Neuronal stem cell (in vitro differentiated cells): ENCODE measurements at regions not wholly inside any gene's neighbourhood (a gene's known extent, or its start where the extent isn't known, plus 50 kb on each side); places are given as distances from the start of the nearest gene placed in this dataset.

Experiments used
- DNase-seq: peaks from one replicate; pipeline ENCODE4 v3.0.0-alpha.2; 2013; ENCODE audit warnings: low spot score
- H2AFZ ChIP-seq: one replicate; pipeline ENCODE4 v1.6.1; 2013; ENCODE audit warnings: mild to moderate bottlenecking, low read length, inconsistent platforms
- H2AK5ac ChIP-seq: 2 replicates; pipeline ENCODE4 v1.6.1; 2013; ENCODE audit warnings: low read depth, mild to moderate bottlenecking, inconsistent platforms, low read length, moderate library complexity, mixed read lengths
- H2BK120ac ChIP-seq: 2 replicates; pipeline ENCODE4 v1.6.1; 2013; ENCODE audit warnings: low read depth, mild to moderate bottlenecking, inconsistent platforms, low read length, moderate library complexity, mixed read lengths
- H2BK12ac ChIP-seq: one replicate; pipeline ENCODE4 v1.6.1; 2013; ENCODE audit warnings: low read length, inconsistent platforms
- H2BK15ac ChIP-seq: 2 replicates; pipeline ENCODE4 v1.6.1; 2013; ENCODE audit warnings: mild to moderate bottlenecking, low read length, inconsistent platforms, mixed read lengths
- H2BK5ac ChIP-seq: one replicate; pipeline ENCODE4 v1.6.1; 2013; ENCODE audit warnings: inconsistent platforms, mild to moderate bottlenecking, low read length, moderate library complexity
- H3K14ac ChIP-seq: one replicate; pipeline ENCODE4 v1.6.1; 2013; ENCODE audit warnings: low read length, inconsistent platforms
- H3K18ac ChIP-seq: 2 replicates; pipeline ENCODE4 v1.6.1; 2013; ENCODE audit warnings: low read length, inconsistent platforms
- H3K23ac ChIP-seq: 2 replicates; pipeline ENCODE4 v1.6.1; 2013; ENCODE audit warnings: low read depth, mild to moderate bottlenecking, mixed read lengths, low read length, inconsistent platforms; ENCODE audit not compliant: poor library complexity
- H3K27ac ChIP-seq: replicated peaks from 3 replicates; pipeline ENCODE4 v1.5.1; 2013; ENCODE audit warnings: low read length, inconsistent platforms
- H3K27me3 ChIP-seq, 3 experiments: 2 replicates each; pipeline ENCODE4 v1.6.1; 2013; ENCODE audit warnings: low read length in 3 of 3, mild to moderate bottlenecking in 2 of 3, inconsistent platforms in 1 of 3, low read depth in 1 of 3, mixed read lengths in 1 of 3, moderate library complexity in 1 of 3; ENCODE audit not compliant: control insufficient read depth in 3 of 3, insufficient read depth in 3 of 3
- H3K36me3 ChIP-seq, 2 donors: replicated peaks in 1 of 2; 2 replicates each; pipeline ENCODE4 v1.6.1; 2013; ENCODE audit warnings: low read length in 2 of 2; ENCODE audit not compliant: control insufficient read depth in 2 of 2, insufficient read depth in 2 of 2
- H3K4ac ChIP-seq: 2 replicates; pipeline ENCODE4 v1.6.1; 2013; ENCODE audit warnings: inconsistent platforms, mild to moderate bottlenecking, low read length, moderate library complexity
- H3K4me1 ChIP-seq, 2 donors: 1 replicate in 1 of 2; 2 replicates in 1 of 2; pipeline ENCODE4 v1.6.1; 2013; ENCODE audit warnings: low read length in 2 of 2, low read depth in 1 of 2; ENCODE audit not compliant: control insufficient read depth in 2 of 2, insufficient read depth in 1 of 2
- H3K4me2 ChIP-seq: one replicate; pipeline ENCODE4 v1.6.1; 2013; ENCODE audit warnings: mild to moderate bottlenecking, low read length, inconsistent platforms; ENCODE audit not compliant: insufficient read depth, poor library complexity, severe bottlenecking
- H3K4me3 ChIP-seq, 2 donors: 2 replicates each; pipeline ENCODE4 v1.5.1; 2013; ENCODE audit warnings: low read length in 2 of 2, mild to moderate bottlenecking in 2 of 2, inconsistent platforms in 1 of 2, moderate library complexity in 1 of 2
- H3K79me1 ChIP-seq: one replicate; pipeline ENCODE4 v1.6.1; 2013; ENCODE audit warnings: low read depth, mild to moderate bottlenecking, inconsistent platforms, low read length, moderate library complexity
- H3K9ac ChIP-seq: one replicate; pipeline ENCODE4 v1.6.1; 2013; ENCODE audit warnings: mild to moderate bottlenecking, low read depth, low read length, inconsistent platforms; ENCODE audit not compliant: poor library complexity
- H3K9me3 ChIP-seq, 2 donors: replicated peaks in 1 of 2; 2 replicates each; pipeline versions ENCODE3 to v1.6.1; 2013; ENCODE audit warnings: low read length in 2 of 2, mild to moderate bottlenecking in 2 of 2, inconsistent platforms in 1 of 2, low read depth in 1 of 2, mixed read lengths in 1 of 2, moderate library complexity in 1 of 2; ENCODE audit not compliant: control insufficient read depth in 2 of 2, insufficient read depth in 1 of 2
- H4K8ac ChIP-seq: one replicate; pipeline ENCODE4 v1.6.1; 2013; ENCODE audit warnings: low read depth, mild to moderate bottlenecking, inconsistent platforms, low read length, moderate library complexity
- H4K91ac ChIP-seq: one replicate; pipeline ENCODE4 v1.6.1; 2013; ENCODE audit warnings: low read length, low read depth, mild to moderate bottlenecking, inconsistent platforms; ENCODE audit not compliant: poor library complexity
- WGBS, 2 donors: extraction: QIAGEN DNeasy Blood & Tissue Kit; methylation state at CpG; one replicate each; pipeline ENCODE4 v1.1.7; 2013; ENCODE audit warnings: missing lambda C conversion rate in 2 of 2, mixed read lengths in 1 of 2; ENCODE audit not compliant: insufficient read length in 2 of 2, insufficient replicate concordance in 1 of 2; ENCODE audit errors: extremely low coverage in 2 of 2; 5-methylcytosine and 5-hydroxymethylcytosine counted together

DNA sequence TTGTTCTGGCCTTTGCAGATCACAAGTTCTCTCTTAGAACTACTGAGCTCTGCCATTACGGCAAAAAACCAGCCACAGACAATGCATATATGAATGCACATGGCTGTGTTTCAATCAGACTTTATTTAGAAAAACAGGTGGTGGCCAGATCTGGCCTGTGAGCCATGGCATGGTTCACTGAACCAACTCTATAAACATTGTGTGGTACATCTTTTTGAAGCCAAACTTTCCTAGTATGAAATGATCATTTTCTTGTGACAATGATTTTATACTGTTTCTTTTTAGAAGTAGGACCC, 65.9 kb upstream of the AMZ2 start:
- Histone ChIP-seq H4K8ac (no peak overlapping the region), H2BK15ac (no peak overlapping the region), H3K4me1 (peaks cover 3 to 8% of the 10 kb centered on the region in 2 donors), H3K4me2 (no peak overlapping the region), H2BK120ac (no peak overlapping the region), H2BK5ac (no peak overlapping the region), H3K27me3 (peaks cover 0 to 11% (median 2%) of the 10 kb centered on the region in 3 experiments), H3K18ac (no peak overlapping the region), H3K23ac (no peak overlapping the region), H2AK5ac (no peak overlapping the region), H3K14ac (no peak overlapping the region), H3K4ac (no peak overlapping the region), H2BK12ac (no peak overlapping the region), H3K4me3 (no peak overlapping the region), H3K9me3 (no peaks in the 10 kb centered on the region), H3K36me3 (no peaks in the 10 kb centered on the region), H2AFZ (no peak overlapping the region), H3K9ac (no peak overlapping the region), H3K79me1 (no peaks in the 10 kb centered on the region), H4K91ac (no peak overlapping the region), H3K27ac (no peak overlapping the region)
- no CpG with 5 or more reads among the region's 1 CpG for WGBS, 2 donors
- no peak for DNase-seq

DNA sequence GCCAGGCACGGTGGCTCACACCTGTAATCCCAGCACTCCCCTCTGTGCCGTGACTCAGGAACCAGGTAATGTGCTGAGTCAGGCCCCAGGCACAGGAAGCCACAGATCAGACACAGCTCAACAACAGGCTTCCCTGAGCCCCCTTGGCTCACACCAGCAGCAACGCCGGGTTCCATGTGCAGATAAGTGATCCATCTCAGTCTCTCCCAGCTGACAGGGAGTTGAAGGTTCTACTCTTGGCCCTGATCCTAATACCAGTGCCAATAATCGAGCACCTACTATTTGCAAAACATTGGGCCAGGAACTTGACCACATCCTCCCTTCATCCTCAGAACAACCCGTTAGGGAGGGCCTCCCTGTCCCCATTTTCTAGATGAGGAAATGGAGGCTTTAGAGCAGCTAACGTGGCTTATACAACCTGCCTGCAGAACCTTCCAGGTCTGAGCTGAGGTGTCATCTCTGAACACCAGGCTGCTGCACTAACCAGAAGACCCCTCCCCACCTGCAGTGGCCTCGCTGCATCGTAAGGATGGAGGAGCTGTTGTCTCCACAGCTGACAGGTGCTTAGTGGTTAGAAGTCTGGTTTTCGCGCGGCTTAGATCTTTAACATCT, 64.8 kb upstream of the AMZ2 start:
- no peak overlapping the region for H3K23ac ChIP-seq
- peak overlapping the region; percentile 63 for H2AK5ac ChIP-seq
- no peak overlapping the region for H4K91ac ChIP-seq
- DNase-seq = no peak
- no peak overlapping the region for H3K18ac ChIP-seq
- no peaks in the 10 kb centered on the region for H3K79me1 ChIP-seq
- no peak overlapping the region for H3K4me2 ChIP-seq
- no CpG with 5 or more reads among the region's 12 CpGs for WGBS, 2 donors
- H2BK12ac ChIP-seq = no peak overlapping the region
- no peak overlapping the region for H3K4me3 ChIP-seq
- no peak overlapping the region for H3K27ac ChIP-seq
- peaks cover 0 to 19% (median 2%) of the 10 kb centered on the region in 3 experiments for H3K27me3 ChIP-seq
- no peak overlapping the region for H3K9ac ChIP-seq
- H3K36me3 ChIP-seq = no peaks in the 10 kb centered on the region
- H3K4me1 ChIP-seq = peaks cover 3 to 8% of the 10 kb centered on the region in 2 donors
- no peak overlapping the region for H2BK120ac ChIP-seq
- H4K8ac ChIP-seq = no peak overlapping the region
- H3K4ac ChIP-seq = no peak overlapping the region
- H3K9me3 ChIP-seq = no peaks in the 10 kb centered on the region
- H2BK15ac ChIP-seq = no peak overlapping the region
- H2AFZ ChIP-seq = no peak overlapping the region
- no peak overlapping the region for H2BK5ac ChIP-seq
- no peak overlapping the region for H3K14ac ChIP-seq

DNA sequence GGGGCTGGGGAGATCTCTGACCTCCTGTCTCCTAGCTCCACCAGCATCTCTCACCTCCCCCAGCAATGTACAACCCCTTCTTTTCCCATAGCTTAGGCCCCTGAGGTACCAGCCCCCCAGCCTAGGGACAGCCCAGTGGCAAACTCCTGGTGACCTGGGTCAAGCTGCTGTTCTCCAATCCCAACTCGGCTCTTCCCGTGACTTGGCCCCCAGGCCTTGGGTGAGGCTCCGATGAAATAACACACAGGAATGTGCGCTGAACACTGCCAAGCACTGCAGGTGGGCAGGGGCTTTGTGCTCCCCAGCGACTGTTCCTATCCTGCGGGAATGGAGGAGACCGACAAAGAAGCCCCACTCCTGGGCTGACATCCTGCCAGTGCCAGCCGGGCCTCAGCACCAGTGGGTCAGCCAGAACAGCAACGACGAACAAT, 63.7 kb upstream of the AMZ2 start:
- no peak overlapping the region for H3K23ac ChIP-seq

DNA sequence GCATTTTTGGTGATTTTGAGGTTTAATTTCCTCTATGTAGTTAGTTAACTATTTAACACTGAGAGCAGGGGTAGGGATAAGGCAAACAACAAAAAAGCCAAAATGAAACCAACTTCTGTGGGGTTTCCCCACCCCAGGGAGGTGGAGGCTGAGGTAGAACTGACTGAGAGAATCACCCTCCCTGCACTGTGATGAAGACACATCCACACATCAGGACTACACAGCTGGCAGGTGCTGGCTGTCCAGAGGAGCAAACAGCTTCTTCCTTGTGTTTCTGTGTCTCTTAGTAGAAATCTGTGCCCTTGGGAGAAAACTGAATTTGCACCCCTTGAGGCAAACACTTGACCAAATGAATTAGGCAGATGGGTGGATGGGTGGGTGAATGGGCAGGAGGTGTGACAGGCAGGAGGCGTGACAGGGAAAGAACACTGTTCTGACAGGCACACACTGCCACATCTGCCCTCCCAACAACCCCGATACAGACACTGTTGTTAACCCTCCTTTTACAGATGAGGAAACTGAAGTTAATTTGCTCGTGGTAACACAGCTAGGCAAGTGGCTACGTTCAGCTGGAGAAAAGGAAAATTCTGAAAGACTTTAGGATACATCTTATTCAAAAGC, 62.9 kb upstream of the AMZ2 start:
- H4K91ac ChIP-seq = no peak overlapping the region
- H3K27me3 ChIP-seq = peaks cover 0 to 24% (median 2%) of the 10 kb centered on the region in 3 experiments
- no peaks in the 10 kb centered on the region for H3K9me3 ChIP-seq
- no peaks in the 10 kb centered on the region for H3K36me3 ChIP-seq
- no peak overlapping the region for H4K8ac ChIP-seq
- H3K27ac ChIP-seq = no peak overlapping the region
- H3K14ac ChIP-seq = no peak overlapping the region
- H3K23ac ChIP-seq = no peak overlapping the region
- no CpG with 5 or more reads among the region's 4 CpGs for WGBS, 2 donors
- H2AK5ac ChIP-seq = no peak overlapping the region
- no peak overlapping the region for H2BK15ac ChIP-seq
- no peak overlapping the region for H3K9ac ChIP-seq
- no peak overlapping the region for H2BK120ac ChIP-seq
- peaks cover 3 to 8% of the 10 kb centered on the region in 2 donors for H3K4me1 ChIP-seq
- no peak overlapping the region for H3K18ac ChIP-seq
- no peak overlapping the region for H3K4ac ChIP-seq
- DNase-seq = no peak
- H2BK12ac ChIP-seq = peak overlapping the region; percentile 7
- no peaks in the 10 kb centered on the region for H3K79me1 ChIP-seq
- H3K4me3 ChIP-seq = no peak overlapping the region
- H2AFZ ChIP-seq = no peak overlapping the region
- no peak overlapping the region for H3K4me2 ChIP-seq
- H2BK5ac ChIP-seq = no peak overlapping the region

More for the DNA sequence above, 63.7 kb upstream of the AMZ2 start:
- H2BK120ac ChIP-seq = peak overlapping the region; percentile 52
- H3K4ac ChIP-seq = no peak overlapping the region
- no peak overlapping the region for H4K91ac ChIP-seq
- H2BK5ac ChIP-seq = no peak overlapping the region
- peak overlapping the region; percentile 27 for H2BK15ac ChIP-seq
- H3K4me2 ChIP-seq = no peak overlapping the region
- H3K9ac ChIP-seq = no peak overlapping the region
- H3K14ac ChIP-seq = peak overlapping the region; percentile 71
- H2AFZ ChIP-seq = no peak overlapping the region
- DNase-seq = no peak
- no peaks in the 10 kb centered on the region for H3K9me3 ChIP-seq
- no peaks in the 10 kb centered on the region for H3K79me1 ChIP-seq
- H3K27me3 ChIP-seq = peaks cover 0 to 19% (median 2%) of the 10 kb centered on the region in 3 experiments
- no peaks in the 10 kb centered on the region for H3K36me3 ChIP-seq
- H2AK5ac ChIP-seq = peak overlapping the region; percentile 96
- no CpG with 5 or more reads among the region's 10 CpGs for WGBS, 2 donors
- H3K27ac ChIP-seq = no peak overlapping the region
- H3K4me3 ChIP-seq = no peak overlapping the region
- H3K4me1 ChIP-seq = peaks cover 3 to 8% of the 10 kb centered on the region in 2 donors
- H2BK12ac ChIP-seq = no peak overlapping the region
- no peak overlapping the region for H4K8ac ChIP-seq
- peak overlapping the region; percentile 83 for H3K18ac ChIP-seq
